HL-60 (cell line): ENCODE measurements at regions not wholly inside any gene's neighbourhood (a gene's known extent, or its start where the extent isn't known, plus 50 kb on each side); places are given as distances from the start of the nearest gene placed in this dataset.

Experiments used
- DNase-seq, 2 experiments: peaks; one replicate each; pipeline ENCODE4 v3.0.0-alpha.2; 2010 to 2020; ENCODE audit warnings: low read depth in 1 of 2, low spot score in 1 of 2
- H3K27ac ChIP-seq: fragments of 250-450 bp; sonication (Bioruptor Pico); replicated peaks from 2 replicates; pipeline ENCODE4 v1.5.1; 2020; ENCODE audit warnings: mild to moderate bottlenecking, moderate library complexity
- H3K27me3 ChIP-seq: fragments of 250-450 bp; sonication (Bioruptor Pico); 2 replicates; pipeline ENCODE4 v1.5.1; 2021; ENCODE audit warnings: mild to moderate bottlenecking, moderate library complexity; ENCODE audit not compliant: insufficient read depth, poor library complexity, severe bottlenecking
- H3K4me3 ChIP-seq: replicated peaks from 2 replicates; pipeline ENCODE4 v1.5.1; 2011; ENCODE audit warnings: mild to moderate bottlenecking, control low read depth, low read length; ENCODE audit not compliant: insufficient read depth
- GABPA ChIP-seq: IDR thresholded peaks from 2 replicates; pipeline ENCODE4 v1.6.1; 2012; ENCODE audit warnings: low read depth
- POLR2AphosphoS5 ChIP-seq: IDR thresholded peaks from 2 replicates; pipeline ENCODE4 v1.6.1; 2012; ENCODE audit warnings: low read depth
- SPI1 ChIP-seq: IDR thresholded peaks from 2 replicates; pipeline ENCODE4 v1.6.1; 2012; ENCODE audit warnings: low read depth, mild to moderate bottlenecking, borderline replicate concordance
- TF ChIP-seq, protein P1 (sequence below): IDR thresholded peaks from 2 replicates; pipeline ENCODE4 v1.6.1; 2012; ENCODE audit warnings: low read depth; ENCODE audit not compliant: insufficient replicate concordance
- TF ChIP-seq, protein P2 (sequence below): IDR thresholded peaks from one replicate; pipeline ENCODE4 v1.5.1; 2011; ENCODE audit warnings: low read length, control low read depth, inconsistent platforms; ENCODE audit not compliant: insufficient read depth

GRCh38 chr9:110126499-110126941 lies 81.4 kb downstream of the C9orf152 start:
- no peak for DNase-seq
- no peak overlapping the region for H3K27ac ChIP-seq
- no peak overlapping the region for H3K4me3 ChIP-seq
- H3K27me3 ChIP-seq, result no peaks in the 10 kb centered on the region
- TF ChIP-seq, protein P1, sequence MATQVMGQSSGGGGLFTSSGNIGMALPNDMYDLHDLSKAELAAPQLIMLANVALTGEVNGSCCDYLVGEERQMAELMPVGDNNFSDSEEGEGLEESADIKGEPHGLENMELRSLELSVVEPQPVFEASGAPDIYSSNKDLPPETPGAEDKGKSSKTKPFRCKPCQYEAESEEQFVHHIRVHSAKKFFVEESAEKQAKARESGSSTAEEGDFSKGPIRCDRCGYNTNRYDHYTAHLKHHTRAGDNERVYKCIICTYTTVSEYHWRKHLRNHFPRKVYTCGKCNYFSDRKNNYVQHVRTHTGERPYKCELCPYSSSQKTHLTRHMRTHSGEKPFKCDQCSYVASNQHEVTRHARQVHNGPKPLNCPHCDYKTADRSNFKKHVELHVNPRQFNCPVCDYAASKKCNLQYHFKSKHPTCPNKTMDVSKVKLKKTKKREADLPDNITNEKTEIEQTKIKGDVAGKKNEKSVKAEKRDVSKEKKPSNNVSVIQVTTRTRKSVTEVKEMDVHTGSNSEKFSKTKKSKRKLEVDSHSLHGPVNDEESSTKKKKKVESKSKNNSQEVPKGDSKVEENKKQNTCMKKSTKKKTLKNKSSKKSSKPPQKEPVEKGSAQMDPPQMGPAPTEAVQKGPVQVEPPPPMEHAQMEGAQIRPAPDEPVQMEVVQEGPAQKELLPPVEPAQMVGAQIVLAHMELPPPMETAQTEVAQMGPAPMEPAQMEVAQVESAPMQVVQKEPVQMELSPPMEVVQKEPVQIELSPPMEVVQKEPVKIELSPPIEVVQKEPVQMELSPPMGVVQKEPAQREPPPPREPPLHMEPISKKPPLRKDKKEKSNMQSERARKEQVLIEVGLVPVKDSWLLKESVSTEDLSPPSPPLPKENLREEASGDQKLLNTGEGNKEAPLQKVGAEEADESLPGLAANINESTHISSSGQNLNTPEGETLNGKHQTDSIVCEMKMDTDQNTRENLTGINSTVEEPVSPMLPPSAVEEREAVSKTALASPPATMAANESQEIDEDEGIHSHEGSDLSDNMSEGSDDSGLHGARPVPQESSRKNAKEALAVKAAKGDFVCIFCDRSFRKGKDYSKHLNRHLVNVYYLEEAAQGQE, result no peak
- TF ChIP-seq POLR2AphosphoS5, result no peak
- no peak for TF ChIP-seq GABPA
- TF ChIP-seq, protein P2, sequence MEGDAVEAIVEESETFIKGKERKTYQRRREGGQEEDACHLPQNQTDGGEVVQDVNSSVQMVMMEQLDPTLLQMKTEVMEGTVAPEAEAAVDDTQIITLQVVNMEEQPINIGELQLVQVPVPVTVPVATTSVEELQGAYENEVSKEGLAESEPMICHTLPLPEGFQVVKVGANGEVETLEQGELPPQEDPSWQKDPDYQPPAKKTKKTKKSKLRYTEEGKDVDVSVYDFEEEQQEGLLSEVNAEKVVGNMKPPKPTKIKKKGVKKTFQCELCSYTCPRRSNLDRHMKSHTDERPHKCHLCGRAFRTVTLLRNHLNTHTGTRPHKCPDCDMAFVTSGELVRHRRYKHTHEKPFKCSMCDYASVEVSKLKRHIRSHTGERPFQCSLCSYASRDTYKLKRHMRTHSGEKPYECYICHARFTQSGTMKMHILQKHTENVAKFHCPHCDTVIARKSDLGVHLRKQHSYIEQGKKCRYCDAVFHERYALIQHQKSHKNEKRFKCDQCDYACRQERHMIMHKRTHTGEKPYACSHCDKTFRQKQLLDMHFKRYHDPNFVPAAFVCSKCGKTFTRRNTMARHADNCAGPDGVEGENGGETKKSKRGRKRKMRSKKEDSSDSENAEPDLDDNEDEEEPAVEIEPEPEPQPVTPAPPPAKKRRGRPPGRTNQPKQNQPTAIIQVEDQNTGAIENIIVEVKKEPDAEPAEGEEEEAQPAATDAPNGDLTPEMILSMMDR, result no peak
- no peak for TF ChIP-seq SPI1

DNA sequence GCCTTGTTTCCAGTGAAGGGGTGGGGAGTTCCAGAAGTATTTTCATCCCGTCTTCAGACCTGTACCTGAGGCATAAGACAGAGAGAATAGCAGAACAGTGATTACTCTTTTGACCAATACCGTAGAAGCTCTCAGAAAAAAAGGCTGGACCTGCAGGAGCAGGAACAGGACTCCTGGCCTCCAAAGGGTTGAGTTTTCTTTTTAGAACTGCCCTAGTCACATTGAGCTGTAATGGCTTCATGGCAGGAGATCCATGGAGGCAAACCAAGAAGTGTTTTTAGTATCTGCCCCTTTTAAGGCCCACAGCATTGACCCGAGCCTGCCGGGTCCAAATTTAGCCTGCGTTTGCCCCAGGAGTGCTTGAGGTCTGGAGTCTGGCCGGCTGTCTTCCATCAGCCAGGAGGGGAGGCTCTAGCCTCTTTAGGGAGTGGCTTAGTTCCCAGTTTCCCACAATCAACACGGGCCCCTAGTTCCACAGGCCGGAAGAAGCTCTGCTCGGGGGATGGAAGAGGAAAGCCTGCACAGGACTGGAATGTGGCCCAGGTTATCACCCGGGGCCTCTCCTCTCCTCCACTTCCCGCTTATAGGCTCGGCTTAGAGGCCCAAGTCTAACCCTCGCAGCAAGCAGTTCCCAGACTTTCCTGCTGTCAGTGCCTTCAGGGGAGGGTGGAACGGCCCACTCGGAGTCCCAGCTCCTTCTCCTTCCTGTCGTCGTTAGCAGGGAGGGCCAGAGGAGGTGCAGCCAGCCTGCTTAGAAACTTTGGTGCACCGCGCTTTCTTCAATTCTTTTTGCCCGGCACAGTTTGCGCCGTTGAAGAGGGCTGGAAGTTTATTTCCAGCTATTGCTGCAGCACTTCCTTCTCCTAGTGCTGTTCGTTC lies 80.7 kb downstream of the C9orf152 start:
- no peak overlapping the region for H3K4me3 ChIP-seq

GRCh38 chr9:110128664-110129329 lies 79.2 kb downstream of the C9orf152 start:
- TF ChIP-seq GABPA, result no peak
- TF ChIP-seq, protein P2, result no peak
- TF ChIP-seq, protein P1, result no peak
- peak; percentile 30; the same call in 1 of the 2 replicates for TF ChIP-seq SPI1
- no peak for TF ChIP-seq POLR2AphosphoS5
- Histone ChIP-seq H3K4me3 (no peak overlapping the region), H3K27ac (no peak overlapping the region), H3K27me3 (no peaks in the 10 kb centered on the region)
- DNase-seq, result no peak

More for the DNA sequence above, 80.7 kb downstream of the C9orf152 start:
- Histone ChIP-seq H3K27me3 (no peaks in the 10 kb centered on the region), H3K27ac (no peak overlapping the region)
- TF ChIP-seq POLR2AphosphoS5 (no peak), SPI1 (no peak), GABPA (no peak)
- TF ChIP-seq, protein P2, result no peak
- TF ChIP-seq, protein P1, result no peak
- DNase-seq, result no peak
